ENCODE measurements at regions not wholly inside any gene's neighbourhood (a gene's known extent, or its start where the extent isn't known, plus 50 kb on each side); places are given as distances from the start of the nearest gene placed in this dataset.

DNA sequence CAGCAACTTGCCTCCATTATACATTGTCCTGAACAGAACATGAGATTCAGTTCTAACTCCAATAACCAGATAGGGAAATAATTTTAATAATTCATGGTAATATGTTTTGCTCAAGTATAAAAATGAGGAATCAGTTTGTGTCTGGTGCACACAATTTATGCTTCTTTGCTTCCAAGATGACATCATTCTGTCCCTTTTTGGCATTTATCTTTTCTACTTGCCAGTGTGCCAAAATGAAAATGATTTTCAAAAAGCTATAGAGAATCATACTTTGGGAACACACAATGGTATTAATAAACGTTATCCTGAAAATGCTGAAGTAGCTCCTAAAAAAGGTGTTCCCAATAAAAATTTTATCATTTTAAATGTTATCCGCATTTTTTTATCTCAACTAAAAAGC, 519.0 kb downstream of the CAAP1 start:
- TF ChIP-seq ZNF121 (CRISPR knock-in tag; IDR thresholded peaks at IDR 0.05) (no peak), TEAD4 (CRISPR knock-in tag; IDR thresholded peaks at IDR 0.05) (no peak), NR2C2 (CRISPR knock-in tag; IDR thresholded peaks at IDR 0.05) (no peak), ZNF263 (CRISPR knock-in tag; IDR thresholded peaks at IDR 0.05; ENCODE audit: low read depth) (no peak)
- TF ChIP-seq, protein P1, sequence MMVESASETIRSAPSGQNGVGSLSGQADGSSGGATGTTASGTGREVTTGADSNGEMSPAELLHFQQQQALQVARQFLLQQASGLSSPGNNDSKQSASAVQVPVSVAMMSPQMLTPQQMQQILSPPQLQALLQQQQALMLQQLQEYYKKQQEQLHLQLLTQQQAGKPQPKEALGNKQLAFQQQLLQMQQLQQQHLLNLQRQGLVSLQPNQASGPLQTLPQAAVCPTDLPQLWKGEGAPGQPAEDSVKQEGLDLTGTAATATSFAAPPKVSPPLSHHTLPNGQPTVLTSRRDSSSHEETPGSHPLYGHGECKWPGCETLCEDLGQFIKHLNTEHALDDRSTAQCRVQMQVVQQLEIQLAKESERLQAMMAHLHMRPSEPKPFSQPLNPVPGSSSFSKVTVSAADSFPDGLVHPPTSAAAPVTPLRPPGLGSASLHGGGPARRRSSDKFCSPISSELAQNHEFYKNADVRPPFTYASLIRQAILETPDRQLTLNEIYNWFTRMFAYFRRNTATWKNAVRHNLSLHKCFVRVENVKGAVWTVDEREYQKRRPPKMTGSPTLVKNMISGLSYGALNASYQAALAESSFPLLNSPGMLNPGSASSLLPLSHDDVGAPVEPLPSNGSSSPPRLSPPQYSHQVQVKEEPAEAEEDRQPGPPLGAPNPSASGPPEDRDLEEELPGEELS (CRISPR knock-in tag; IDR thresholded peaks at IDR 0.05) = no peak
- TF ChIP-seq, protein P2, sequence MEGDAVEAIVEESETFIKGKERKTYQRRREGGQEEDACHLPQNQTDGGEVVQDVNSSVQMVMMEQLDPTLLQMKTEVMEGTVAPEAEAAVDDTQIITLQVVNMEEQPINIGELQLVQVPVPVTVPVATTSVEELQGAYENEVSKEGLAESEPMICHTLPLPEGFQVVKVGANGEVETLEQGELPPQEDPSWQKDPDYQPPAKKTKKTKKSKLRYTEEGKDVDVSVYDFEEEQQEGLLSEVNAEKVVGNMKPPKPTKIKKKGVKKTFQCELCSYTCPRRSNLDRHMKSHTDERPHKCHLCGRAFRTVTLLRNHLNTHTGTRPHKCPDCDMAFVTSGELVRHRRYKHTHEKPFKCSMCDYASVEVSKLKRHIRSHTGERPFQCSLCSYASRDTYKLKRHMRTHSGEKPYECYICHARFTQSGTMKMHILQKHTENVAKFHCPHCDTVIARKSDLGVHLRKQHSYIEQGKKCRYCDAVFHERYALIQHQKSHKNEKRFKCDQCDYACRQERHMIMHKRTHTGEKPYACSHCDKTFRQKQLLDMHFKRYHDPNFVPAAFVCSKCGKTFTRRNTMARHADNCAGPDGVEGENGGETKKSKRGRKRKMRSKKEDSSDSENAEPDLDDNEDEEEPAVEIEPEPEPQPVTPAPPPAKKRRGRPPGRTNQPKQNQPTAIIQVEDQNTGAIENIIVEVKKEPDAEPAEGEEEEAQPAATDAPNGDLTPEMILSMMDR (IDR thresholded peaks at IDR 0.05) = no peak
